ENCODE measurements at regions not wholly inside any gene's neighbourhood (a gene's known extent, or its start where the extent isn't known, plus 50 kb on each side); places are given as distances from the start of the nearest gene placed in this dataset.

DNA sequence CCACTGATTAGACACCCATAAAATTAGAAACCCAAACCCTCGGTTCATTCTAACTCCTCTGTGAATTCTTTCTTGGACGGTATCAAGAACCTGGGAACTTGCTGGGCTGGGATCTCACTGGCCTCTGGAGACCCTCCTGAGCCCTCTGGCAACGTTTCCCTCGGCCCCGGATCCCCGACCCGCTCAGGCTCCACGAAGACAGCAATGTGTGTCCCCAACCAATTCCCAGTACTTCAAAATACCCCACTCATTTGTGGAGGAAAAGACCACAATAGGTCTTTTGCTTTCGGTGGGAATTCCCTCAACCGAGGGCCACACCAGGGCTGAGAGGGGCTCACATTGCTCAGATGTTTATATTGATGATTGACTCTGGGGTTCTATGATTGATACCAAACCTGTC is 117.9 kb upstream of the PRR20G start:
- no peaks in the 10 kb centered on the region for H3K27me3 ChIP-seq (ENCODE audit: insufficient read depth, low read length)
- H3K79me2 ChIP-seq (ENCODE audit: insufficient read depth, low read length), result no peaks in the 10 kb centered on the region
- peaks cover 16 to 48% of the 10 kb centered on the region in 2 experiments for H3K4me1 ChIP-seq (ENCODE audit: control insufficient read depth in 1 of 2, insufficient read depth in 2 of 2, low read length in 2 of 2)
- no peak; the same call in 1 of the 2 replicates for TF ChIP-seq JUND (IDR thresholded peaks at IDR 0.05)
- no peak for TF ChIP-seq ZNF274 (IDR thresholded peaks at IDR 0.05; ENCODE audit: low read depth, low read length)
- no peak for TF ChIP-seq SIN3A (IDR thresholded peaks at IDR 0.05; ENCODE audit: low read depth)
- TF ChIP-seq, protein P1, sequence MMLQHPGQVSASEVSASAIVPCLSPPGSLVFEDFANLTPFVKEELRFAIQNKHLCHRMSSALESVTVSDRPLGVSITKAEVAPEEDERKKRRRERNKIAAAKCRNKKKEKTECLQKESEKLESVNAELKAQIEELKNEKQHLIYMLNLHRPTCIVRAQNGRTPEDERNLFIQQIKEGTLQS (IDR thresholded peaks at IDR 0.05), result no peak
- no peak for TF ChIP-seq EZH2 (IDR thresholded peaks at IDR 0.05)
- no peak for TF ChIP-seq SP1 (IDR thresholded peaks at IDR 0.05; ENCODE audit: low read depth)
- TF ChIP-seq ZFX (IDR thresholded peaks at IDR 0.05), result no peak
- TF ChIP-seq RAD21 (IDR thresholded peaks at IDR 0.05; ENCODE audit: low read depth), result no peak
- no TSS peak for BruUV-seq (replicated peaks)
- no peak overlapping the region for H3K27ac ChIP-seq (ENCODE audit: low read depth, low read length)
- ChIA-PET POLR2A (no interaction called here), CTCF (interaction anchor here (1.0 to 1.8 kb wide), 5 partner anchors 9 to 151 kb away, joined by 3 to 6 read pairs (median 3); no protein-coding TSS in a partner anchor), RAD21 (ENCODE audit: low non-redundant PET in 1 of 2, low total read pairs in 2 of 2, uncharacterized antibody in 2 of 2, unreplicated experiment in 2 of 2) (no interaction called here)
- DNase-seq (ENCODE audit: low read depth, low spot score), result no peak
- H3K4me3 ChIP-seq (replicated peaks in 1 of 2; ENCODE audit: low read depth in 1 of 2, low read length in 2 of 2), result no peak overlapping the region
- H3K9me3 ChIP-seq (ENCODE audit: control insufficient read depth in 1 of 2, insufficient read depth in 1 of 2, low read depth in 1 of 2, low read length in 2 of 2), result no peaks in the 10 kb centered on the region
- intact Hi-C loops (cut with micrococcal nuclease), result no loop called here
- H2AFZ ChIP-seq (ENCODE audit: low read depth, low read length, poor library complexity, severe bottlenecking), result peak overlapping the region; percentile 47
- no peaks in the 10 kb centered on the region for H3K36me3 ChIP-seq (ENCODE audit: control insufficient read depth in 1 of 2, insufficient read depth in 2 of 2, low read length in 2 of 2)
- H3K4me2 ChIP-seq (ENCODE audit: low read length), result peak overlapping the region; percentile 36
- H3K9ac ChIP-seq (ENCODE audit: low read length), result no peak overlapping the region
- ATAC-seq, result no peak
- H3K9me2 ChIP-seq (ENCODE audit: insufficient read depth), result no peaks in the 10 kb centered on the region
- no peaks in the 10 kb centered on the region for H4K20me1 ChIP-seq (ENCODE audit: insufficient read depth)

DNA sequence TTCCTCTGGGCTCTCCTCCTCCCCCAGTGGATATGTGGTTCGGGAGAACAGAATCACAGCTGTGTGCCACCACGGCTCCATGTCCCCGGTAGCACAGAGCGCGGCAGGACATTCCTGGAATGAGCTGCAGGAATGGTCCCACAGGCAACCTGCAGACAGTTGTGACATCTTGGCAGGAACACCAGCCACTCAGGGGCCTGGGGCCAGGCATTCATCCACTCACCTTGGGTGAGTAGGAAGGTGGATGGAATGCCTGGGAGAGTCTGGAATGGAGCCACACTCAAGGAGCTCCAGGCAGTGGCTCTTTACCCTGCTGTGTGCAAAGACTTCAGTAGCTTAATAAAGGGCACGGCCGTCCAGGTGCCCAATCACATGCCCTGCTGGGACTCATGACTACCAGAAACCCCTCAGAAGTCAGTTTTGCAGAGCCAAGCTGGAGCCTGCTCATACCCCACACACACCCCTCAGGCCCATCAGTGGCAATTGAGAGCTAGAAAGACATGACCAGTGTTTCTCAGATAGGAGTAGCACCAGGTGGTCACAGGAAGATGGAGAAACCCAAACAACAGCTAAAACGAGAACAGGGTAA is 117.3 kb upstream of the PRR20G start:
- Histone ChIP-seq H3K9me2 (ENCODE audit: insufficient read depth) (no peaks in the 10 kb centered on the region), H3K9ac (ENCODE audit: low read length) (no peak overlapping the region), H2AFZ (ENCODE audit: low read depth, low read length, poor library complexity, severe bottlenecking) (no peak overlapping the region), H3K4me2 (ENCODE audit: low read length) (no peak overlapping the region), H3K79me2 (ENCODE audit: insufficient read depth, low read length) (no peaks in the 10 kb centered on the region), H3K27me3 (ENCODE audit: insufficient read depth, low read length) (no peaks in the 10 kb centered on the region), H3K27ac (ENCODE audit: low read depth, low read length) (no peak overlapping the region), H3K9me3 (ENCODE audit: control insufficient read depth in 1 of 2, insufficient read depth in 1 of 2, low read depth in 1 of 2, low read length in 2 of 2) (no peaks in the 10 kb centered on the region), H3K4me3 (replicated peaks in 1 of 2; ENCODE audit: low read depth in 1 of 2, low read length in 2 of 2) (no peak overlapping the region), H3K36me3 (ENCODE audit: control insufficient read depth in 1 of 2, insufficient read depth in 2 of 2, low read length in 2 of 2) (no peaks in the 10 kb centered on the region), H3K4me1 (ENCODE audit: control insufficient read depth in 1 of 2, insufficient read depth in 2 of 2, low read length in 2 of 2) (peaks cover 16 to 48% of the 10 kb centered on the region in 2 experiments), H4K20me1 (ENCODE audit: insufficient read depth) (no peaks in the 10 kb centered on the region)
- no peak for DNase-seq (ENCODE audit: low read depth, low spot score)
- no TSS peak for BruUV-seq (replicated peaks)
- ChIA-PET POLR2A (no interaction called here), RAD21 (ENCODE audit: low non-redundant PET in 1 of 2, low total read pairs in 2 of 2, uncharacterized antibody in 2 of 2, unreplicated experiment in 2 of 2) (no interaction called here), CTCF (interaction anchor here (1.0 to 1.8 kb wide), 3 partner anchors 51 to 150 kb away, joined by 3 to 4 read pairs (median 3); no protein-coding TSS in a partner anchor)
- intact Hi-C loops (cut with micrococcal nuclease), result no loop called here
- no peak for ATAC-seq
- TF ChIP-seq JUND (IDR thresholded peaks at IDR 0.05) (no peak), SRF (IDR thresholded peaks at IDR 0.05; ENCODE audit: low read depth) (no peak), CEBPB (IDR thresholded peaks at IDR 0.05; ENCODE audit: low read depth) (no peak), POLR2A (IDR thresholded peaks at IDR 0.05; ENCODE audit: borderline replicate concordance, extremely low read depth, insufficient read depth, insufficient read length) (no peak), FOSL1 (IDR thresholded peaks at IDR 0.05; ENCODE audit: low read depth) (no peak), ZFX (IDR thresholded peaks at IDR 0.05) (no peak), MAX (IDR thresholded peaks at IDR 0.05) (no peak)
- TF ChIP-seq, protein P2, sequence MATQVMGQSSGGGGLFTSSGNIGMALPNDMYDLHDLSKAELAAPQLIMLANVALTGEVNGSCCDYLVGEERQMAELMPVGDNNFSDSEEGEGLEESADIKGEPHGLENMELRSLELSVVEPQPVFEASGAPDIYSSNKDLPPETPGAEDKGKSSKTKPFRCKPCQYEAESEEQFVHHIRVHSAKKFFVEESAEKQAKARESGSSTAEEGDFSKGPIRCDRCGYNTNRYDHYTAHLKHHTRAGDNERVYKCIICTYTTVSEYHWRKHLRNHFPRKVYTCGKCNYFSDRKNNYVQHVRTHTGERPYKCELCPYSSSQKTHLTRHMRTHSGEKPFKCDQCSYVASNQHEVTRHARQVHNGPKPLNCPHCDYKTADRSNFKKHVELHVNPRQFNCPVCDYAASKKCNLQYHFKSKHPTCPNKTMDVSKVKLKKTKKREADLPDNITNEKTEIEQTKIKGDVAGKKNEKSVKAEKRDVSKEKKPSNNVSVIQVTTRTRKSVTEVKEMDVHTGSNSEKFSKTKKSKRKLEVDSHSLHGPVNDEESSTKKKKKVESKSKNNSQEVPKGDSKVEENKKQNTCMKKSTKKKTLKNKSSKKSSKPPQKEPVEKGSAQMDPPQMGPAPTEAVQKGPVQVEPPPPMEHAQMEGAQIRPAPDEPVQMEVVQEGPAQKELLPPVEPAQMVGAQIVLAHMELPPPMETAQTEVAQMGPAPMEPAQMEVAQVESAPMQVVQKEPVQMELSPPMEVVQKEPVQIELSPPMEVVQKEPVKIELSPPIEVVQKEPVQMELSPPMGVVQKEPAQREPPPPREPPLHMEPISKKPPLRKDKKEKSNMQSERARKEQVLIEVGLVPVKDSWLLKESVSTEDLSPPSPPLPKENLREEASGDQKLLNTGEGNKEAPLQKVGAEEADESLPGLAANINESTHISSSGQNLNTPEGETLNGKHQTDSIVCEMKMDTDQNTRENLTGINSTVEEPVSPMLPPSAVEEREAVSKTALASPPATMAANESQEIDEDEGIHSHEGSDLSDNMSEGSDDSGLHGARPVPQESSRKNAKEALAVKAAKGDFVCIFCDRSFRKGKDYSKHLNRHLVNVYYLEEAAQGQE (IDR thresholded peaks at IDR 0.05; ENCODE audit: low read depth), result no peak
- TF ChIP-seq, protein P1 (IDR thresholded peaks at IDR 0.05), result no peak

All from HCT116 (cell line).